HG02678 (cell line): ENCODE measurements at regions not wholly inside any gene's neighbourhood (a gene's known extent, or its start where the extent isn't known, plus 50 kb on each side); places are given as distances from the start of the nearest gene placed in this dataset.

ENCODE experiments used
- ATAC-seq: cut with Tn5 transposase; IDR thresholded peaks from one replicate; pipeline ENCODE4 v1.9.1; 2021; ENCODE audit warnings: mild to moderate bottlenecking, moderate library complexity; ENCODE audit not compliant: unreplicated experiment

DNA sequence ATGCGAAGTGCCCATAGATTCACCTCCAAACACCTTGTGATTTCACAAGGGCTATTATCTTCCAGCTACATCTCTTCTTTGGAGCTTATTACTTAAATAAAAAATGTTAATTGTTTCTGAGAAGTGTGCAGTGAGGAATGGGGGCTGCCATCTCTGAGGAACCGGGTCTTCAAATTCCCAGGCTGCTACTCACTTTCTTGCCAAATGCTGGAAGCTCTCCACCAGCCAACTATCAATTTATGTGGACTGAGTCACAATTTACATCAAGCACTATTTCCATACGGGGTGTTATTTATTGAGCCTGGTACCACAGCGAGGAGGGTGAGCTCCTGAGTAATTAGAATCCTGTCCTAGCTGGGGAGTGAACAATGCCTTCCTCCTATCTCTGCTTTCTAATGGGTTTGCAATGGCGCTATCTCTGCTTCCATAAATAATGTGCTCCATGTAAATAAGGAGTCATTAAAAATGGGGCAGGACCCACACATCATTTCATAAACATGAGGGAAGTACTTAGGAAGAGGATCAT is 898.3 kb downstream of the VRK1 start:
- ATAC-seq, result no peak

DNA sequence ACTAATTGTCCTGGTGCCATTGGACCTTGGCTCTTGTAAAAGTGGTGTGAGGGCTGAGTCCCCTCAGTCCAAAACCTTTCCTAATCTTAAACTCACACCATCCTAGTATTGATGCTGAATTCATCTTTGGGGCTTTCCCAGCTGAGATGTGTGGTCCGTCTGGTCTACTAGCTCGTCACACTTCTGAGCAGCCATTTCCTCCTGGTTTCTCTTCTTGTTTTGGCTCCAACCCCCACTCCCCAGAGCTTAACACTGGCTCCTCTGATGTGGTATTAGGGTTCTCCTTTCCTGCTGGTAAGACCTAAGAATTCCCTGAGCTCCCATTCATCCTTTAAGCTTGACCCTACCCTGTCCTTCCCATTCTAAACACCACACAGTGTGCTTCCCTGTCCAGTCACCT is 900.6 kb downstream of the VRK1 start:
- ATAC-seq, result no peak

DNA sequence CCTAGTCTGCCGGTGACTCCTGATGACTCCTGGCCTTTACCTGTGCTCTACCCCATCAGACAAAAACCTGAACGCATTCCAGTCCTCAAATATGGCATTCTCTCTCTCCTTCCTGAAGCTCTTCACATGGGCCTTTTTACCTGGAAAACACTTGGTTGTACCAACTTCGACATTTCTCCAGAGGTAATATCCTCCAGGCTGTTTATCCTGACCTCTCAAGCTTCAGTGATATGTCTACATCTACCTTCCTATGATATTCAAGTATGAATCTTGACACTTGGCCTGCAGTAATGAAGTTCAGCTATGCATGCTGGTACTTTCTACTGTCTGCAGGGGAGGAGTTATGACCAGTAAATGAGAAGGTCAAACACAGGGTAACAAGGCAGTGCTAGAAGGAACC is 901.8 kb downstream of the VRK1 start:
- no peak for ATAC-seq

DNA sequence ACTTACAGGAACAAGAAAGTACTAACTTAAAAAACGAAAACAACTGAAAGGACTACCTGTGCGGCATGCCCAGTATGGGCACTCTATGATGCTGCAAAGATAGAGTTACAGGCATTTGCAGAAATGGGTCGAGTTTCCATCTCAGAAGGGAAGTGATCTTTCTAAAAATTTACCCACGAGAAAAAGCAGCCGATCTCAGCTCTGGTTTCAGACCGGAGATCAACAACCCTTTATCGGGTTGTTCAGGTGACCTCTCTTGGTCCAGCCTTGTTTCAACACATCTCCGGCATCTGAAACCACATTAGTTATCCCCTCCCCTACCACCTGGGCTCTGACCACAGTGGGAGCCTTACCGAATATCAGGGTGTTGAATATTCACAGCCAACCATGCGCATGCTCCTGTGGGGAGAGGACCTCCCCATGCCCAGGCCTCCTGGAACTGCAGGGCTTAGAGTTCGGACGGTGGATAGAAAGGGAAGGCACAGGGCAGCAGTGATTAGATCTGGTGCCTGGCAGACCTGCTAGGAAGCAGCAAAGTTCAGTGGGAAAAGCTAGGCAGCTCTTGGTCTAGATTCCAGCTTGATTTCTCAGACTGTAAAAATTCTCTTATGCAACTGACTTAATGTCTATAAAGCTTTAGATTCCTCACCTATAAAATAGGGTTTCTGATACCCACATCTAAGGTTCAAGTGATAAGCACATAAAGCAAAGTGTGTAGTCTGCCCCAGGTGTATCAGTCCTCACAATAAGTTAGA is 906.0 kb downstream of the VRK1 start:
- no peak for ATAC-seq

DNA sequence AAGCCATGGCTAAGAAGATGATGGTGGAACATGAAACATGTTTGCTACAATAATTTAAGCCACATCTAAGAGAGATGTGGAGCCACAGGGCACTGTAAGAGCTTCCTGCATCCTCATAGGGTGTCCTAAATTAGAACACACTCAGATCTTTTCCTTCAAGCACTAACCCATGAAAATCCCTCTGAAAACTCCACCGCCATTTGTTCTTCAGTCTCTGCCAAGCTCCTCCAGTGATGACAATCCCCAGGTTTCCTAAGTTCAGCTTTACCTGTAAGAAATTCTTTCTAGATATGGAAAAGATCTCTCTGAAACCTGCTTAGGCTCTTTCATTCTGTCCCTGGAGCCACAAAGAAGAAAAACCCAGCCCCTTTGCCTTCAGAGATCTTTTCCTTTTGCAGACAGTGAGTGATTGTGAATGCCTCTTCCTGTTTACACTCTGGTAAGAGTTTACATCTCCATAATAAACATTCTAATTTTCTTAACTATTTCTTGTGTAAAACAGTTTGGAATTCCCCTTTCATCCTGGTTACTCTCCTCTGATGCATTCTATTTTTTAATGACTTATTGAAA is 907.2 kb downstream of the VRK1 start:
- ATAC-seq, result no peak

DNA sequence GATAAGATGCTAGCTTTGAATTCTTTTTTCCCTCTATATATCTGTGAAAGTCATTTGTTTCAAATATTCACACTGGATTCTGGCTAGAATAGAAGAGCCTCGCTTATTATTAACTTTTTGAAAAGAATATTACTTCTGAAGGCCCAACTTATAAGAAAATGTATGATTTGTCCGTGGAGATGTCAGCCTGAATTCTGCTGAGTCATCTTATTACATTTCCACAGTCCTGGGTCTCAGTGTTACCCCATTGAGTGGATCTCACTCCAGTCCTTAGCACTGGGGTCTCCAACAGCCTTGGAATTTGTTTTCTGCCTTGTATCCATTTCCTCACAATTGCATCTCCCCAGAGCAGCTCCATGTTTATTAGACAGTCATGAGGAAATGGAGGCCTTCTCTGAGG is 907.9 kb downstream of the VRK1 start:
- ATAC-seq, result no peak

DNA sequence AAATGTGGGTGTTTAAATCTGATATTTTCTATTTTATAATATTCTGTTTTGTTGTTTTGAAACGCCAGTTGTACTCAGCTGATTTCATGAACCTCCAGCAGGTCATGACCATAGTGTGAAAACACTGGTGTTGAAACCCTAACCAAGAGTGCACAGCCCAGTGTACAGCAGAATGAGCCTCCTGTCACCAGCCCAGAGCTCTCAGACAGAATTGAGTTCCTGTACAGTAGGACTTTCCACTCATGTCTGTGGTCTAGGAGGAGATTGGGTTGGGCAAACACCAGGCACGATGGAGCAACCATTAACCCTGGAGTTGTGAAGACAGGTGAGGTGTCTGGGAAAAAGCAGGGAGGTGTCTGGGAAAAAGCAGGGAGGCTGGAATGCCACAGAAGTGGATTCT is 908.8 kb downstream of the VRK1 start:
- no peak for ATAC-seq

DNA sequence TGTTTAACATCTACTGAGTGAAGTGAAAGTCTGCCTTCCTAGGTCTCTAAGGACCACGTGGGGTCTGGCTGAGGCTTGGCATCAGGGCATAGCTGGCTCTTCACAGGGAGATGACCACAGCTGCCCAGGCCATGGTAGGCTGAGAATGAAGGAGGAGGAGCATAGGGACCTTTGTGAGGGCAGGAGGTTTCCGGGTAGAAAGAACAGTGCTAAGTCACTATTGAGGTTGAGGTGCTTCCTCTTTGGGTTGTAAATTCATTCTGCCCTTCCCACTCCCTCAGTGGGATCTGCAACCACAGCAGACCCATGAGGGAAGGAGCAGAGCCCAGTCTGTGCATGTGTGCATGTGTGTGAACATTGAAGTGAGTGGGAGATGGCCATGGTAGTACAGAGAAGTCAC is 909.6 kb downstream of the VRK1 start:
- ATAC-seq, result no peak

DNA sequence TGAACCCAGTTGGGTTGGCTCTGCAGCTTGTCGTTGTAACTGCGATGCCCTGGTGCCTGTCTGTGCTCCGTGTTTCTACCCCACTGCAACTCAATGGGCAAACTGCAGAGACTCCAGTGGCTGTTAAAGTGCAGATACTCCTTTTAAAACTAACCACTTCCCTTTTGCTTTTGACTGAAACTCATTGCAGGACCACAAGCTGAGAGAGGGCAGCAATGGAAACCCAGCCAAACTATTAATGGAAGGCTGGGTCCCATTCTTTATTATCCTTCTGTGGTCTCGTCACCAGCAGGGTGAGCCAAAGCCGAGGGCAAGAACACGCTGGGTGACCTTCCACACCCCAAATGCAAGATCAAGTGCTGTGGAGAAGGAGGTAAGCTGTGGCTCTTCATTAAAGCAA is 910.4 kb downstream of the VRK1 start:
- ATAC-seq, result no peak

DNA sequence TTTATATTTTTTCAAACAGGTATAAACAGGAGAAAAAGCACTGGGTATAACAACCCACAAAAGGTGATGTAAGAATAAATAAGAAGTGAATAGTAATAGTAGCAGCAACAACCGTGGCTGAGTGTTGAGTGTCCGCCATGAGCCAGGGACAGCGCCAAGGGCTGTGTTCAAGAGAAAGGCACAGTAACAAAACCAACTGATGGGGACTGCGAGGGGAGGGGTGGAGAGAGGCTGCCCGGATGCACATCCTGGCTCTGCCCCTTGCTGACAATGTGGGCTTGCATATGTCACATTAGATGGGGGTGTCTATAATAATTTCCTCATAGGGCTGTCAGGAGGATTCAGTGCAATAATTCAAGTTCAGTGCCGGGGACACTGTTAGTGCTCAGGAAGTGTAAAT is 912.4 kb downstream of the VRK1 start:
- ATAC-seq, result no peak

DNA sequence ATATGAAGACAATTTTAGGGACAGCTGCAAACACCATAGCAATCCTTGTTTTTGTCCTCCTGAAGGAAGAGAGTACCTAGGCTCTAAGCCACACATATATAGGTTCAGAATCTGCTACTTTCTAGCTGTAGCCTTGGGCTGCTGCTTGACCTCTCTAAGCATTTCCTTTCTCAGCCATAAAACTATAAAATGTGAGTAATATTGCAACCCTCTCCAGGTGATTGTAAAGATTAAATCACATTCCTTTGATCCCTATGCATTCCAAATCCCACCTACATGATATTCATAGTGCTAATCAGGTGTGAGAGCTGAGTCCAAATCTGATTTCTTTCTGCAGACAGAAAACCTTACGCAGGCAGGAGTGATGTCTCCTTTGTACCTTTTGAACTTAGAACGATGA is 913.5 kb downstream of the VRK1 start:
- no peak for ATAC-seq

DNA sequence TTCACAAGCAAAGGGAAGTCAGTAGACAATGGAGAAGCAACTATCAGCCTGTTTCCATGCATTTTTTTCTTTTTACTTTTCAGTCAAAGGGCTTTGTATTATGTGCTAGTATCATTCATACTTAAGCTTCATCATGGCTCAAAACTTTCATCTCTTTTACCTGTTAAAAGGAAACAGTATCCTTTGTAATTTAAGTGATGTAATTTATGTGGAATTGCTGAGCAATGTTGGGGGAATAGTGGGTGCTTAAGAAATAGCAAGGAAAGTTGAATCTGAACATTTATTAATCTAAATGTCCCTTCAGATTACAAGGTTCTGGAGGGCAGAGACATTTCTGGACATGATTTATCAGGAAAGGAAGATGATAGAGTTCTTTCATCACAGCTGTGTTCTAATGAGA is 915.3 kb downstream of the VRK1 start:
- ATAC-seq, result no peak

DNA sequence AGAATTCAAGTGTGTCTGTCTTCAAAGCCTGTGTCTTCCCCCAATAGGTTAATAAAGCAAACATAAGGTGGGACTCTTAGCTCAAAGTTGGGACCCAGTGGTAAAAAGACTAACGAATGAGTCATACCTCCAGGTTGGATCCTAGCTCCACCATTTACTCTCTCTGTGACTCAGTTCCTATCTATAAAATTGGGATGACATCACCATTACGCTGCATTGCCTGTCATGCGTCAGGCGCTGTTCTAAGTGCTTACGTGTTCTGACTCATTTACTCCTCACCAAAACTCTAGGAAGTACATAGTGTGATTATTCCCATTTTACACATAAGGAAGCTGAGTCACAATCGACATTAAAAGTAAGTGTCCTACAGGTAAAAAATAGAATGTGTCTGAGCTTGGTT is 915.8 kb downstream of the VRK1 start:
- no peak for ATAC-seq

DNA sequence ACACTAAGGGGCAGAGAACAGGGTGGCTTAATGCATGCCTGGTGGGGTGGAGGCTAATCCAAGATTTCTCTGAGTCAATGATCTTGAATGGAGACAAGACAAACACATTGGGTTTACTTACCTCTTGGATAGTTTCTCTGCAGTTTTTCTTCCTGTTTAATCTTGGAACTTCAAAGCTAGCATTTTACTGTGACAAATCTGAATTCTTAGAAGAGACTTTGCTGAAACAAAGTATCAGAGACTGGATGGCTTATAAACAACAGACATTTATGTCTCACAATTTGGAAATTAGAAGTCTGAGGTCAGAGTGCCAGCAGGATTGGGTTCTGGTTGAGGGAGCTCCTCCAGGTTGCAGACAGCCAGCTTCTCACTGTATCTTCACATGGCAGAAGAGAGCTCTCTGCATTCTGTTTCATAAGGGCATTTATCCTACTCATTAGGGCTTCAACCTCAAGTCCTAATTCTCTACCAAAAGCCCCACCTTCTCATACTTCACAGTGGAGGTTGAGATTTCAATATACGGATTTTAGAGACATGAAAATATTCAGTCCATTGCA is 921.8 kb downstream of the VRK1 start:
- ATAC-seq, result no peak

DNA sequence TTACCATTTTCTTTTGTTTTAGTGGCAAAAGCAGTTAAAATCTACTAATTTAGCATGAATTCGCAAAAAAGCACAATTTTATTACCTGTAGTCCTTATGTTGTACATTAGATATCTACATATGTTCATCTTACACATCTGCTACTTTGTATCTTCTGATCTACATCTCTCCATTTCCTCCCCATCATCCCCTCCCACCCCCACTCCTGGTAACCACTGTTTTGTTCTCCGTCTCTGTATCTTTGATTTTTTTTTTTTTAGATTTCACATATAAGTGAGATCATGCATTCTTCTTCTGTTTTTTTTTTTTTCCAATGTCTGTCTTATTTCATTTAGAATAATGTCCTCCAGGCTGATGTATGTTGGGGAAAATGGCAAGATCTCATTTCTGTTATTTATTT is 922.7 kb downstream of the VRK1 start:
- ATAC-seq, result no peak

DNA sequence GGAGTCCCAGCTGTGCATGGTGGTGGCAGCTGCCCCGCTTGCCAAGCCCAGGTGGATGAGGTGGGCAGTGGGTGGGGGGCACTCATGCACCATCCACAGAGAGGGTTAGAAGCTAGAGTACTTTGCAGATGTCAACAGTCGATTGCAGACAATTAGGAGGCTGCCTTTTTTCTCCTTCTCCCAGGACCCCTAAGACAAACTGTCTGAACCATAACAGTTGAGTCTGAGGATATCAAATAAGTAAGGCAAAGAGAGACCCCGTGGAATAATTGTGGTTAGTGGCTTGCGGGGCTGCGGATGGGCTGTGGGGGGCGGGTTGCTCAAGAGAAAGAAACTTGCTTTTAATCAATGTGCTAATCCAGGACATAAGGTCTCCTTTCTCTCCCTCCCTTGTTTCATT is 926.2 kb downstream of the VRK1 start:
- ATAC-seq, result no peak

DNA sequence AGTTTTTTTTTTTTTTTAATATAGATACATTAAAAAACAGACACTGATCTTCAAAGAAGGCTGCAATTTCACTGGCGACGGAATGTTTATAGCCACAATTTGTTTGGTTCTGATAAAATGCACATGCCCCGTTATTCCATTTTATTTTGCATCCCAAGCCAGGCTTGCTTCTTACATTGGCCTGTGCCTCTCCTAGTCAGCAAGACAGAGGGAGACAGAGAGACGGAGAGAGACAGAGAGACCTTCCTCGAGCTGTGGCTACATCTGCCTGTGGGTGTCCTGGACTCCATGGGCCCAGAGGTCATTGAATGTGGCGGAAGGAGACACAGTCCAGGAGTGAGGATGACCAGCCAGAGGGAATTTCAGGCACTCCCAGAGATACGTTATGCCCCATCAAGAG is 926.6 kb downstream of the VRK1 start:
- no peak for ATAC-seq

DNA sequence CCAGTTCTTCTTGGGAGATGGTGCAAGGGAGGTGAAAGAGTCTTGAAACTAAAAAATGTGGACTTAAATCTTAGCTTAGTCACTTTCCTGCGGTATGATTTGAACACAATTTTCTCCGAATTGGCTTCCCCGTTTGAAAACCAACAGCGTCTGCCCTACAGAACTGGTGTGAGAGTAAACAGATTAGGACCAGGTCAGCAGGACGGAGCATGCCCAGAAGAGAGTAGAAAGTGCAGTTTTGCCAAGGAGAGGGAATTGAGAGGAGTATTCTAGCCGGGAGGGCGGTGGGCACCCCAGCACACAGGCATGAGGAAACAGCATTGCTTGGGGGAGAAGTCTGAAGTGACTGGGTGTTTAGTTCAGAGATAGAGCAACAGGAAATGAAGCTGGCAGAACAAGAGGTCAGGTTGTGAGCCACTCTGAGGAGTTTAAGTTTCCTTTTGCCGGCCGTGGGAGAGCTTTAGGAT is 927.1 kb downstream of the VRK1 start:
- no peak for ATAC-seq

DNA sequence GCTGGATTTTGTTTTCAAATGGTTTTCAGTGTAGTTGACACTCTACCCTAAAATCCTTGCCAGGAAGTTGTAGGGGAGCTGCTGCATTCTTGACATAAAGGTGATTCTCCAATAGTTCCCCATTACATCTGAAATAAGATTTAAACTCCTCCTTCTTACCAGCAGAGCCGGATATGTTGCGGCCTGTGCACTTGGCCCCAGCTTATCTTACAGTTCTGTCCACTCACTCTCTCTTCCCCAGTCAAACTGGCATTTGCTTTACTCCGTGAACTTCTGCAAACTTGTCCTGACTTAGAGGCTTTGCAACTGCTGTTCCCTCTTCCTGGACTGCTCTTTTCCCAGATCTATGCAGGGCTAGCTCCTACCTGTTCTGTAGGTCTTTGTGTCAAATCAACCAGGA is 929.5 kb downstream of the VRK1 start:
- no peak for ATAC-seq

DNA sequence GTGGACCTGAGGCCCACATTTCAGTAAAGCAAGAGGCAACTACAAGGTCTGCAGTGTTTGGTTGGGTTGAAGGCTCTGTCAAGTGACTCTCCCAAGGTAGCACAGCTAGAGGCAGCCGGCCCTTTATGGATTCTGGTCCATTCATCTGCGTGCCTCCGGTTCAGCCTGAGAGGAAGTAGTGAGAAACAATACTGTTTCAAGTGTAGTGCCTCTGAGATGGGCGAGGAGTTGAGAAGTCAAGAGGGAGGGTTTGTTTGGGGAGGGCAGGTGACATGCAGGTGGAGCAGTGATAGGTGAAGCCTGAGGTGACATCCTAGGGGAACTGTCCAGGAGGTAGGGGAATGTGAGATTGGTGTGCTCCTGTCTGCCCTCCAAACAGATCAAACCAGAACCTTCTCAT is 933.5 kb downstream of the VRK1 start:
- no peak for ATAC-seq

DNA sequence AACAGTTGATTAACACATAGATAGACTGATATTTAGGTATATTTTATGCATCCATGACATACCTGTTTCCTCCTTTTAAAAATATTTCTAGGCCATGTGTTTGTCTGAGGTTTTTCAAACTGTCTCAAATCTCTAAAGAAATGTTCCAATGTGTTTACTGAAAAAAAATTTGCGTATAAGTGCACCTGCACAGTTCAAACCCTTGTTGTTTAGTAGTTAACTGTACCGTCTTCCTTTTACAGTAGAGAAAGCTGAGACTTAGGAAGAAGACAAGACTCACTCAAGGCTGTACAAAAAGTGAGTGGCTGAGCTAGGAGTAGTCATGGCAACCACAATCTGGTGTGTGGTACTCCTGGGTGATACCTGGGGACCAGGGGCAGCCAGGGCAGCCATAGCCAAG is 934.6 kb downstream of the VRK1 start:
- ATAC-seq, result no peak

DNA sequence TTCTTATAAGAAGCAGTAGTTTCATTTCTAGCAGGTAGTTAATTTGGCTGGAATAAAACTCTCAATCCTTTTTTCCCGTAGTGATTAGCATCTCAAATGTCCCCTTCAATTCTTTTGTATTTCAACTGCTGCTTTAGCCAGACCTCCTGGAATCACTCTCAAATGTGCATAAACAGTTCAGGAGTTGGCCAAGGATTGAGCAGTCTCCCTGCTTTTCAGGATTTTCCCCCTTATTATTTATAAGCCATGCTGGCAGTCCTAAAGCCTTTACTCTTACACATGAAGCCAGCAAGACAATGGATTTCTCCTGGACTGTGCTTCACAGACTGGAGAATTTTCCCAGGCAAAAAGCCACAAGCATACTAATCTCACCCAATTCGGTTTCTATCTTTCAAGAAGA is 950.1 kb downstream of the VRK1 start:
- ATAC-seq, result no peak
